ENCODE measurements at regions not wholly inside any gene's neighbourhood (a gene's known extent, or its start where the extent isn't known, plus 50 kb on each side); places are given as distances from the start of the nearest gene placed in this dataset.

DNA sequence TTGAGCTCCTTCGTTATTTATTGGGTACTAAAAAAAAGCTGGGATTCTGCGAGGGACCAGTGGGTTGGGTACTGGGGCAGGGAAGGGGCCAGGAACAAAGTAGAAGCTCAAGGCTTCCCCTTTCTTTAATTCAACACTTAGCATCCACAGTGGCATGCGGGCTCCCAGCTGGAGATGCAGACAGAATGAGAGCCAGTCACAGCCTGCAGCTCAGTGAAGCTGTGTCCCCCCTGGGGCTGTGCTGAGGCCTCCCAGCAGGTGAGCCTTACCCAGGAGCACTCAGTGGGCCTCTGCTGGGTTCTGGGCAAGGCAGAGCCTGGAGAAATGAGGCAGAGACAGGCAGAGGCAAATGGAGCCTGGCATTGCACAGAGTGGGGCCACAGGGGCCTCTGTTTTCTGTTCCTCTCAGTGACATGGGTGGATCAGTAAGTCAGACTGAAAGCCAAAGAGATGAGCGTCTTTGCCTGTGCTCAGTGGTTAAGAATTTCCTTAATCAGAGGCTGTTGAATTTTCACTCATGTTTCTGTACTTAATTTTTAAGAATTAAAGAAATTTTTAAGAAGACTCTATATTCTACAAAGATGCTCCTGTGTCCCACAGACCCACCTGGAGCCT lies 181.4 kb upstream of the RBPJ start:
- TF ChIP-seq, protein P1, sequence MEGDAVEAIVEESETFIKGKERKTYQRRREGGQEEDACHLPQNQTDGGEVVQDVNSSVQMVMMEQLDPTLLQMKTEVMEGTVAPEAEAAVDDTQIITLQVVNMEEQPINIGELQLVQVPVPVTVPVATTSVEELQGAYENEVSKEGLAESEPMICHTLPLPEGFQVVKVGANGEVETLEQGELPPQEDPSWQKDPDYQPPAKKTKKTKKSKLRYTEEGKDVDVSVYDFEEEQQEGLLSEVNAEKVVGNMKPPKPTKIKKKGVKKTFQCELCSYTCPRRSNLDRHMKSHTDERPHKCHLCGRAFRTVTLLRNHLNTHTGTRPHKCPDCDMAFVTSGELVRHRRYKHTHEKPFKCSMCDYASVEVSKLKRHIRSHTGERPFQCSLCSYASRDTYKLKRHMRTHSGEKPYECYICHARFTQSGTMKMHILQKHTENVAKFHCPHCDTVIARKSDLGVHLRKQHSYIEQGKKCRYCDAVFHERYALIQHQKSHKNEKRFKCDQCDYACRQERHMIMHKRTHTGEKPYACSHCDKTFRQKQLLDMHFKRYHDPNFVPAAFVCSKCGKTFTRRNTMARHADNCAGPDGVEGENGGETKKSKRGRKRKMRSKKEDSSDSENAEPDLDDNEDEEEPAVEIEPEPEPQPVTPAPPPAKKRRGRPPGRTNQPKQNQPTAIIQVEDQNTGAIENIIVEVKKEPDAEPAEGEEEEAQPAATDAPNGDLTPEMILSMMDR (IDR thresholded peaks at IDR 0.05), result no peak
- no peak for TF ChIP-seq EZH2 (IDR thresholded peaks at IDR 0.05; ENCODE audit: borderline replicate concordance, insufficient read depth, low read depth, low read length, poor library complexity, severe bottlenecking)
